MM.1S (cell line): ENCODE measurements at regions not wholly inside any gene's neighbourhood (a gene's known extent, or its start where the extent isn't known, plus 50 kb on each side); places are given as distances from the start of the nearest gene placed in this dataset.
"Not testable (repeated sequence)": the region's sequence is repeated elsewhere in the genome, so short reads cannot be mapped to it uniquely, and the experiment has no call there.

Experiments used
- DNase-seq: peaks from one replicate; pipeline ENCODE4 v3.0.0-alpha.2; 2015
- H2AFZ ChIP-seq: fragments of 300-600 bp; sonication (generic); 2 replicates; pipeline ENCODE4 v1.6.0; 2016; ENCODE audit warnings: antibody characterized with exemption, low read length
- H3F3A ChIP-seq: fragments of 300-600 bp; sonication (generic); 2 replicates; pipeline ENCODE4 v1.6.1; 2016; ENCODE audit warnings: mild to moderate bottlenecking, antibody characterized with exemption, low read length, moderate library complexity, mixed read lengths; ENCODE audit not compliant: insufficient read depth
- H3K27ac ChIP-seq: fragments of 300-600 bp; sonication (generic); 2 replicates; pipeline ENCODE4 v1.5.1; 2016; ENCODE audit warnings: mild to moderate bottlenecking, low read length
- H3K27me3 ChIP-seq: fragments of 300-600 bp; sonication (generic); replicated peaks from 2 replicates; pipeline ENCODE4 v1.6.0; 2016; ENCODE audit warnings: low read length; ENCODE audit not compliant: insufficient read depth
- H3K36me3 ChIP-seq: fragments of 300-600 bp; sonication (generic); replicated peaks from 2 replicates; pipeline ENCODE4 v1.6.1; 2016; ENCODE audit warnings: mild to moderate bottlenecking, low read length, mixed read lengths; ENCODE audit not compliant: insufficient read depth
- H3K4me1 ChIP-seq: fragments of 300-600 bp; sonication (generic); 2 replicates; pipeline ENCODE4 v1.6.1; 2016; ENCODE audit warnings: low read length, mixed read lengths
- H3K4me2 ChIP-seq: fragments of 300-600 bp; sonication (generic); 2 replicates; pipeline ENCODE4 v1.6.0; 2016; ENCODE audit warnings: low read depth, low read length
- H3K4me3 ChIP-seq: fragments of 300-600 bp; sonication (generic); 2 replicates; pipeline ENCODE4 v1.5.1; 2016; ENCODE audit warnings: low read length, mixed read lengths
- H3K79me2 ChIP-seq: fragments of 300-600 bp; sonication (generic); 2 replicates; pipeline ENCODE4 v1.6.1; 2016; ENCODE audit warnings: mixed run types, low read length, mixed read lengths
- H3K9ac ChIP-seq: fragments of 300-600 bp; sonication (generic); 2 replicates; pipeline ENCODE4 v1.6.1; 2016; ENCODE audit warnings: low read length, mixed read lengths
- H3K9me2 ChIP-seq: fragments of 300-600 bp; sonication (generic); replicated peaks from 2 replicates; pipeline ENCODE4 v1.6.1; 2016; ENCODE audit warnings: mild to moderate bottlenecking, low read length, mixed read lengths; ENCODE audit not compliant: insufficient read depth
- H3K9me3 ChIP-seq: fragments of 300-600 bp; sonication (generic); replicated peaks from 2 replicates; pipeline ENCODE4 v1.6.1; 2016; ENCODE audit warnings: mild to moderate bottlenecking, low read length, mixed read lengths; ENCODE audit not compliant: insufficient read depth
- H4K20me1 ChIP-seq: fragments of 300-600 bp; sonication (generic); 2 replicates; pipeline ENCODE4 v1.6.1; 2016; ENCODE audit warnings: mild to moderate bottlenecking, low read length, moderate library complexity, mixed read lengths; ENCODE audit not compliant: insufficient read depth

DNA sequence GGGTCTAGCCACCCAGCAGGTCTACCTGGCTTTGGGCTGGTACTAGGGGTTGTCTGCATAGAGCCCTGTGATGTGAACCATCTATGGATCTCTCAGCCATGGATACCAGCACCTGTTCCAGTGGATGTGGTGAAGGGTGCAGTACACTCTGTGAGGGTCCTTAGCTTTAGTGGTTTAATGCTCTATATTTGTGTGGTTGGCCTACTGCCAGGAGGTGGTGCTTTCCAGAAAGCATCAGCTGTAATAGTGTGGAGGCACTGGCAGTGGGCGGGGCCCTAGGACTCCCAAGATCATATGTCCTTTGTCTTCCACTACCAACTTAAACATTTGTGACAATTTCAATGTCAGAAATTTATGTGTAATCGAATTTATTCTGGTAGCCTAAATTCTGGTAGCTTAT, 1065.1 kb downstream of the RPIA start:
- not testable (repeated sequence) for H3K4me3 ChIP-seq, H3F3A ChIP-seq, H3K27me3 ChIP-seq, DNase-seq, H3K9me3 ChIP-seq, H4K20me1 ChIP-seq, H3K9ac ChIP-seq, H2AFZ ChIP-seq, H3K36me3 ChIP-seq, H3K9me2 ChIP-seq, H3K79me2 ChIP-seq, H3K4me1 ChIP-seq, H3K27ac ChIP-seq, H3K4me2 ChIP-seq

DNA sequence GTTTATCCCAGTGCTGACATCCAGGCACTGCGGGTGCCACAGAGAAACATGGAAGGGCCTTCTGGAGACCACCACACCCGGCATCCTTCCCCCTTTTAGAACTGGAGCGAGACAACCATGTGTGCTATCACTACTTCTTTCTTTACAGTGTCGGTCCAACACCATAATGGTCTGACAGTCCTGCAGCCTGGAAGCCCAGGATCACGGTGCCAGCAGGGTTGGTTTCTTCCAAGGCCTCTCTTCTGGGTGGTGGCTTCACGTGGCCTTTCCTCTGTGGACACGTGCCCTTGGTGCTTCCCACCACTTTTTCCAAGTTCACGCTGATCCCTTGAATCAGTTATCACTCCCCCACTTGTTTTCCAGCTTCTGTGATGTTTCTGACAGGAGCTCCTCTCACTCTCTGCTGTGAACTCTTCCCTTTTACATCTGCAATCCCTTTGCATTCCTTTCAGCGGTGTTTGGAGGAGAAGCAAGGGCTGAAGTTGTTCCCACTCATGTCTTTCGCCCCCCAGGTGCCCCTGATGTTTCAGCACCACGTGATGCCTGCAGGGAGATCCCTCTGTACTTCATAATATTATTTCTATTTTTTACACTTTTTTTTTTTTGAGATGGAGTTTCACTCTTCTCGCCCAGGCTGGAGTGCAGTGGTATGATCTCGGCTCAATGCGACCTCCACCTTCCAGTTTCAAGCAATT, 1067.0 kb downstream of the RPIA start:
- not testable (repeated sequence) for H3K9me2 ChIP-seq, H3K27ac ChIP-seq, H3K9ac ChIP-seq, H3K79me2 ChIP-seq, H3K4me1 ChIP-seq, H3F3A ChIP-seq, H3K36me3 ChIP-seq, H3K4me3 ChIP-seq, H4K20me1 ChIP-seq, H3K9me3 ChIP-seq, H3K4me2 ChIP-seq, H2AFZ ChIP-seq, DNase-seq, H3K27me3 ChIP-seq

DNA sequence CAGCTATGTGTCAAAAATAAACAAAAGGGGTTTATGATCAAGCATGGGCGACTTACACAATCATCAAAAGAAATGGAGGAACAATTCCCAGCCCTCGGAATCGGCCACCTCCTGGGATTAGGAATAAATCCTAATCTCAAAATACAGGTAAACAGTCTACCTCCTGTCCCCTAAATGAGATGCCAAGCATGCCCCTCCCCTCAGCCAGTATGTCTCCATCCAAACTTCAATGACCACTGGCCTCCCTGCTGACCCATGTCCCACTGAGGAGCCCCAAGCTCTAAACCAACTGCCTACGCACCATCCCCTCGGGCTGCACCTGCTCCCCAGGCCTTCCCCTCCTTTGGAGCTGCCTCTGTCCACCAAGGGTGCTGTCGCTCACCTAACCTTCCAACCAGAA, 1069.3 kb downstream of the RPIA start:
- H2AFZ ChIP-seq, DNase-seq, H3K27ac ChIP-seq, H3K36me3 ChIP-seq, H3K4me1 ChIP-seq, H3K79me2 ChIP-seq, H3K9ac ChIP-seq, H3F3A ChIP-seq, H3K27me3 ChIP-seq, H3K4me3 ChIP-seq, H3K9me2 ChIP-seq, H3K4me2 ChIP-seq, H4K20me1 ChIP-seq, H3K9me3 ChIP-seq: not testable (repeated sequence)

DNA sequence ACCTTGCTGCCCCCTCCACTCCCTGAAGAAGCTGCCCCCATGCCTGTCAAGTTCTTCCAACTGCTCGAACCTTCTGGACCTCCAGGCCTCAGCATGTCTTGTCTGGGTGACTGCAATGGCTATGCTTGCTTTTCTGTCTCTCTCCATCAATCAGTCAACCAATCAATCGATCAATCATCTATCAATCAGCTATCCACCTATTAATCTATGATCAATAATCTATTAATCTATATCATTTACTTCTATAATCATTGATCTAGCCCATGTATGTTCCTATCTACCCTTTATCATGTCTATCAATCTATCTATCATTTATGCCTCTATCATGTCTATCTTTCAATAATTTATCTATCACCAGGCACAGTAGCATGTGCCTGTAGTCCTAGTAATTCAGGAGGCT, 1069.7 kb downstream of the RPIA start:
- not testable (repeated sequence) for H3K4me3 ChIP-seq, H3K36me3 ChIP-seq, H3K27ac ChIP-seq, H3K4me2 ChIP-seq, H3K4me1 ChIP-seq, H3F3A ChIP-seq, H2AFZ ChIP-seq, H3K27me3 ChIP-seq, H3K9ac ChIP-seq, DNase-seq, H3K79me2 ChIP-seq, H3K9me2 ChIP-seq, H3K9me3 ChIP-seq, H4K20me1 ChIP-seq

DNA sequence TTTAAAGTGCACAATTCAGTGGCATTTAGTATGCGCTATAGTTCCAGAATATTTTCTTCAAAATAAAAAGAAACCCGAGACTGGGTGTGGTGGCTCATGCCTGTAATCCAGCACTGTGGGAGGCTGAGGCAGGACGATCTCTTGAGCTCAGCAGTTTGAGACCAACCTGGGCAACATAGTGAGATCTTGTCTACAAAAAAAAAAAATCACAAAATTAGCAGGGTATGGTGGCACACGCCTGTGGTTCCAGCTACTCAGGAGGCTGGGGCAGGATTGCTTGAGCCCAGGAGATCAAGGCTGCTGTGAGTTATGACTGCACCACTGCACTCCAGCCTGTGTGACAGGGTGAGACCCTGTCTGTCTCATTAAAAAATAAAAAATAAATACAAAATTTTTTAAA, 1070.4 kb downstream of the RPIA start:
- not testable (repeated sequence) for H3K36me3 ChIP-seq, H3K4me2 ChIP-seq, DNase-seq, H3K27ac ChIP-seq, H3K9ac ChIP-seq, H3K4me1 ChIP-seq, H3K27me3 ChIP-seq, H3K79me2 ChIP-seq, H3K4me3 ChIP-seq, H3F3A ChIP-seq, H4K20me1 ChIP-seq, H3K9me2 ChIP-seq, H3K9me3 ChIP-seq, H2AFZ ChIP-seq

DNA sequence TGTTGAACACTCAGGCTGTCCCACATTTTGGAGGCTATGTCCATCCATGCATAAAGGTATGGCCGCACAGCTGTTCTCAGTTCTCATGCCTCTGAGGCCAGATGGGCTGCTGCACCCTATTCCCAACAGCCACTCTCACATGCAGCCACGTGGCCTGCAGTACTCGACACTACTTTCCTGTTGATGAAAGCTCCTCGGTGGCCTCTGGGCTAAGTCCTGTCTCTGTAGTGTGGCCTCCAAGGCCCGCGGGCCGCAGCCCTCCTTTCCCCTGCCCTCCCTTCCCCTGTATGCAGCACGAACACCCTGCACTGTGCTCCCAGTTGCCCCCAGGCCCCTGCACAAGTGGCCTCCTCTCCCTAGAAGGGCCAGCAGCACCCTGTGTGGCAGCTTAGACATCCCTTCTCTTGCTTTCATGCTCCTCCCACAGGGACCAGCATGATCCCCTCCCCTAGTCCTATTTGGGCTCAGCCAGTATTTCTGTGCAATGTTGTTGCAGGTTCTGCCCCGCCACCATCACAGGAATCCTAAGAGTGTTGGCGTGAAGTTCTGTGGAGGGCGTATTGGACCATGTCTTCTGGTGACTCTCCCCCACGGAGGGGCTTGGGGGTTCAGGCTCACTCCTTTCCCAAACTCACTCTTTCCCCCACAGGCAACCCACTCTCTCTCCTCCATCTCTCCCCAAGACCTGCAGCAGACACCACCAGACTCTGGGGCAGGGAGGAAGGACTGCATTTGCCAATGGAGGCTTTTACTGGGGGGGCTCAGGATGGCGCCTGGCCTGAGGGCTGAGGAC, 1071.2 kb downstream of the RPIA start:
- H3K36me3 ChIP-seq, H3K79me2 ChIP-seq, H3K9ac ChIP-seq, H3K4me1 ChIP-seq, H3K27ac ChIP-seq, H3F3A ChIP-seq, H3K4me3 ChIP-seq, DNase-seq, H3K4me2 ChIP-seq, H3K9me2 ChIP-seq, H4K20me1 ChIP-seq, H3K27me3 ChIP-seq, H2AFZ ChIP-seq, H3K9me3 ChIP-seq: not testable (repeated sequence)
